ENCODE measurements at regions not wholly inside any gene's neighbourhood (a gene's known extent, or its start where the extent isn't known, plus 50 kb on each side); places are given as distances from the start of the nearest gene placed in this dataset.
A peak's percentile ranks its signal among the peaks of the same experiment; 100 is the strongest.

- no peak for DNase-seq (ENCODE audit: low spot score)
Measured at GRCh38 chr15:69626095-69627066, 173.8 kb downstream of the RPLP1 start.

GRCh38 chr15:69627548-69628158, 175.0 kb downstream of the RPLP1 start:
- DNase-seq (ENCODE audit: low spot score): no peak

GRCh38 chr15:69628256-69629093, 175.9 kb downstream of the RPLP1 start:
- no peak for DNase-seq (ENCODE audit: low spot score)

GRCh38 chr15:69629631-69630161, 177.1 kb downstream of the RPLP1 start:
- DNase-seq (ENCODE audit: low spot score): no peak

- DNase-seq (ENCODE audit: low spot score): no peak
Measured at GRCh38 chr15:69631005-69631404, 178.4 kb downstream of the RPLP1 start.

- no peak for DNase-seq (ENCODE audit: low spot score)
Measured at GRCh38 chr15:69631978-69632377, 179.4 kb downstream of the RPLP1 start.

- DNase-seq (ENCODE audit: low spot score): no peak
Measured at GRCh38 chr15:69634860-69635259, 182.2 kb downstream of the RPLP1 start.

GRCh38 chr15:69636169-69636915, 183.7 kb downstream of the RPLP1 start:
- DNase-seq (ENCODE audit: low spot score): no peak

- no peak for DNase-seq (ENCODE audit: low spot score)
Measured at GRCh38 chr15:69637818-69638217, 185.2 kb downstream of the RPLP1 start.

GRCh38 chr15:69643476-69643875, 190.9 kb downstream of the RPLP1 start:
- no peak for DNase-seq (ENCODE audit: low spot score)

GRCh38 chr15:69643971-69644370, 191.4 kb downstream of the RPLP1 start:
- no peak for DNase-seq (ENCODE audit: low spot score)

- no peak for DNase-seq (ENCODE audit: low spot score)
Measured at GRCh38 chr15:69644876-69645275, 192.3 kb downstream of the RPLP1 start.

- peak; percentile 17 for DNase-seq (ENCODE audit: low spot score)
Measured at GRCh38 chr15:69647142-69647513, 194.5 kb downstream of the RPLP1 start.

- DNase-seq (ENCODE audit: low spot score): peak; percentile 31
Measured at GRCh38 chr15:69648212-69648611, 195.6 kb downstream of the RPLP1 start.

- DNase-seq (ENCODE audit: low spot score): peak; percentile 41
Measured at GRCh38 chr15:69648775-69649735, 196.4 kb downstream of the RPLP1 start.

GRCh38 chr15:69652293-69652692, 199.7 kb downstream of the RPLP1 start:
- DNase-seq (ENCODE audit: low spot score): no peak

- peak; percentile 4 for DNase-seq (ENCODE audit: low spot score)
Measured at GRCh38 chr15:69652751-69653305, 200.2 kb downstream of the RPLP1 start.

GRCh38 chr15:69653306-69653705, 200.7 kb downstream of the RPLP1 start:
- no peak for DNase-seq (ENCODE audit: low spot score)

GRCh38 chr15:69653846-69654245, 201.2 kb downstream of the RPLP1 start:
- DNase-seq (ENCODE audit: low spot score): peak; percentile 10

Measured in ureter (tissue), 1 donor.